HT-29 (cell line): ENCODE measurements at regions not wholly inside any gene's neighbourhood (a gene's known extent, or its start where the extent isn't known, plus 50 kb on each side); places are given as distances from the start of the nearest gene placed in this dataset.
"Not testable (repeated sequence)": the region's sequence is repeated elsewhere in the genome, so short reads cannot be mapped to it uniquely, and the experiment has no call there.

ENCODE experiments used
- DNase-seq: peaks from one replicate; pipeline ENCODE4 v3.0.0-alpha.2; 2015; ENCODE audit warnings: low spot score

DNA sequence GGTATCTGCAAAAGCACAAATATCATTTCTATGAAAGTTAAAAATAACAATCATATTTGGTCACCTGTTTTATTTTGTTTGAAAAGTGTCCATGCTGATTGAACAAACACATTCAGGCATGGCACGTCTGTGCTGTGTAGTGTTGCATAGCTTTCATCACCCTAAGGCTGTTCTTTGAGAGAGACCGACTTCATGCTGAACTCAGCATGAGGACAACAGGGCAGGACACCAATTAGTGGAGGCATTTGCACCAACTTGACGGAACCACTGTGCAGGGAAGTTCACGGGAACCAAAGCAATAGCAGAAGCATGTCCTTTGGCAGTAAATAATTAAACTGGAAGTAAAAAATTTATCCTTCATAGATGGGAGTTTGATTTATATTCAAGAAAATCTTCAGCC is 158.4 kb upstream of the SLC7A11 start:
- no peak for DNase-seq

DNA sequence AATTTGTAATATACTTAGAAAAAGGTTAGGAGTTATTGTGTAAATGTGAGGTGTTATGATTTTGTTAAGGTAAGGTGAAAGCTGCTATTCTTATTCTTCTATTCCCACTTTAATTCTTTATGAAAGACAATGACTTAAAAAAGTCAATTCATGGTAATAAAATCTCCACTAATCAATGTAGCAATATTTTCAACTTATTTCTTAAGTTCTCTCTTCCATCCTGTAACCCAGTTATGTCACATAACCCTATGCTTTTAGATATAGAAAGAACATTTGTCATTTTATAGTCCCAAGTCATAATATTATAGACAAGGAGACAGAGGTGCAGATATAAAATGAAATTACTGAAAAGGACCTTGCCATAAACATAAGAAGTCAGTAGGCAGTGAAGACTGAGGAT is 157.9 kb upstream of the SLC7A11 start:
- no peak for DNase-seq

DNA sequence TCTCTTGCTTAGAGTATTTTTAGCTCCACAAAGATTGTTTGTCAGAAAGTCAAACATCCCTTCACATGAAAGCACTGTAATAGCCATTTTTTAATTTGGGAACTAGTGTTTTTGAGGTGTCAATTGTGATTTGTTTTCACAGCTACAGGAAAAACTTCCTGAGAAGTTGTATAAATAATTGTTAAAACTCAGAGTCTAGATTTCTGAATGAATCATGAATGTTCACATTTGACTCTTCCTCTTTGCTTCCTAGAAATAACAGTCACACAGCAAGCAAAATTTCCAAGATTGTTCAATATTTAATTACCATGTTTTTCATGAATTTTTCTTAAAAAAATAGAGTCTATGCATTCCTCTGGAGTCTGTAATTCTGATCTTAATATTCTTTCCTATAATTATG is 156.9 kb upstream of the SLC7A11 start:
- no peak for DNase-seq

DNA sequence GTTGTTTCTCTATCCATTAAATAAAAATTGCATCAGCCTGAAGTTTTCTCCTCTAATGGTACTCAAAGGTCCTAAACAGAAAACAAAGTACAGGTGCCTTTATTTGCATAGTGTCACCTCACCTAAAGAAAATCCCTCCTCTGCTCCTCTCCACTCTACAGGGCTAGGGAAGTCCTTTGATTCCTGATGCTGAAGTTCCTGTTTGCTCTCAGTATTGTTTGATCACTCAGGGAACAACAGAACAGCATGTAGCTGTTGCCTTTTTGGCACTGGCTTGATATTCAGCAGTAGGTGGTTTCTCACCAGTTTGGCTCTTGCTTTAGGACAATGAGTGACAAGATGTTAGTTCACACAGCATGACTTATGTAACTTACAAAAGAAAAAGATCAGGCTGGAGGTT is 156.2 kb upstream of the SLC7A11 start:
- DNase-seq = peak; percentile 24

DNA sequence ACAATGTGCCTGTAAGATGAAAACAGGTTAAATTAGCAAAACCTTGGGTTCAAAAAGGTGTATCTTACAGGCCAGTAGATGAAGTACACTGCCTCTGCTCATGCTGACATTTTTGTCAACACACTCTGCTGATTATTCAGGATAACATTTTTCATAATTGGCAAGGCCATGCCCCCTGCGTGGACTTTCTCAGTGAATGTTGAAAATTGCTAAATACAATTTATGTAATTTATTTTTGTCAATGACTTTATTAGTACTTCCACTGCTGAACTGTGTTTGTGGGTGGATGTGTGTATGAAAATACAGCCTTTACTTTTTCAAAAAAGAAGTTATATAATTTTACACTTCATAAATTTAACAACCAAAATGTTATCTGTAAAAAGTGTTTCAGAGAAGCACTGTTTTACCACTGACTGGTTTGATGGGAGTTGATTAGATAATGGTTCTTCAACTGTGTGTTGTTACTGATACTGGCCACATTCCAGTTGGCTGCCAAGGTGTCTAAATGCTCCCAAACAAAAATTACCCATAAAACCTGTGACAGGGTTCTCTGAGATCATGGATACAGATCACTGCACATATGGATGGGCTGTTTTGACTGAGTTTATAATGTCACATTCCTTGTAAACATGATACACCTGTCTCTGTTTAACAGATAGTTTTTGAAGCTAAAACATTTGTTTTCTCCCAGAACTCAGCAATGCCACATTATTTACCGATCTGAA is 151.9 kb upstream of the SLC7A11 start:
- DNase-seq = no peak

DNA sequence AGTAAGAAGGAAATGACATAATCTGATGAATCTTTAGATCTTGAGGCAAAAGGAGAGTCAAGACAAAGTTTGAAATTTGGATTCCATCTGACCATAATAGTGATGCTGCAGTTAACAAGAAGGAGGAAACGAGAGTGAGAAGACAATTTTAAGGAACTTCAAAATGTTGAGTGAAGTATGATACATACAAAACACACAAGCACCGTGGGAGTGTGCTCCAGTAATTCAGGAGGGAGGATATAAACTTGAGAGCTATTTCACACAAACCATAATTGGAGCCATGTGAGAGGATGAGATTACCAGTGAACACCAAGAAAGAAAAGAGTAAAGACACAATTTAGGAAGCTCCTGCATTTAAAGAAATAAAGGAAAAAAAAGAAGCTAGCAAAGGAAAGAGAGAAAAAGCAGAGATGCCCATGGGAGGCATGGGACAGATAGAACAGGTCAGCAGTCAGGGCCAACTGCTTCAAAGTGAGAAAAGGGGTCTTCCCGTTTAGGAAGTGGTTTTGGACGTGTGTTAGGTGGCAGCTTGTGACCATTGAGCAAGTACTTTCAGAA is 150.7 kb upstream of the SLC7A11 start:
- no peak for DNase-seq

DNA sequence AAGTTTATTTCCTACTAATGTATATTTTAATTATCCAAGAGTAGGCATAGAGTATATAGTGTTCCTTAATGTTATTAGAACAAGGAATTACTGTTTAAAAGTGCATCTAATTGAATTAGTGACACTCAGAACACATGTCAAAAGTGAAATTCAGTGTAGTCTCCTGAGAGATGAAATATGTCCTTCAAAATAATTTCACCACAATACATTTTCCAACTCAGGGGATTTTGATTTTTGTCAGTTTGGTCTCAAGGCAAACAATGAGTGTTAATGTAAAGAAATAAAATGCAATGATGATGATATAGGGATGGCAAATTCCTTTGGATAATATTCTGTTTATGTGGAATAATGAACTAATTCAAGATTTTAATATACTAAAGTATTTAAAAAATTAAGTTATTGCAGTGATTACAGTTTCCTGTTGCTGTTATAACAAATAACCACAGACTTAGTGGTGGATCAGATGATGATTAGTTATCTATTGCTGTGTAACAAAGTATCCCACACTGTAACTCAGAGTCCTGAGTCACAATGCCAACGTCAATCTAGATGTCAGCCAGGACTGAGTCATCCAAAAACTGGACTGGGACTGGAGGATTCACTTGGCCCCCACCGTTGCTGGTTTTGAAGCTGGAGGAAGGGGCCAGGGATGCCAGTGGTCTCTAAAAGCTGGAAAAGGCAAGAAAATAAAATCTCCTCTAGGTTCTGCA is 148.0 kb upstream of the SLC7A11 start:
- no peak for DNase-seq

DNA sequence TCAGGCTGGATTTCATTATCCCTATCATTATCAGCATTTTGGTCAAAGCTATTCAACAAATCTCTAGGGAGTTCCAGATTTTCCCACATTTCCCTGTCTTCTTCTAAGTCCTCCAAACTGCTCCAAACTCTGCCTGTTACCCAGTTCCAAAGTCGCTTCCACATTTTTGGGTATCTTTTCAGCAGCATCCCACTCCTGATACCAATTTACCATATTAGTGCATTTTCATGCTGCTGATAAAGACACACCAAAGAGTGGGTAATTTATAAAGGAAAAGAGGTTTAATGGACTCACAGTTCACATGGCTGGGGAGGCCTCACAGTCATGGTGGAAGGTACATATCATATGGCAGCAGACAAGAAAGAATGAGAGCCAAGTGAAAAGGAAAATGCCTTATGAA is 132.8 kb upstream of the SLC7A11 start:
- DNase-seq = no peak

DNA sequence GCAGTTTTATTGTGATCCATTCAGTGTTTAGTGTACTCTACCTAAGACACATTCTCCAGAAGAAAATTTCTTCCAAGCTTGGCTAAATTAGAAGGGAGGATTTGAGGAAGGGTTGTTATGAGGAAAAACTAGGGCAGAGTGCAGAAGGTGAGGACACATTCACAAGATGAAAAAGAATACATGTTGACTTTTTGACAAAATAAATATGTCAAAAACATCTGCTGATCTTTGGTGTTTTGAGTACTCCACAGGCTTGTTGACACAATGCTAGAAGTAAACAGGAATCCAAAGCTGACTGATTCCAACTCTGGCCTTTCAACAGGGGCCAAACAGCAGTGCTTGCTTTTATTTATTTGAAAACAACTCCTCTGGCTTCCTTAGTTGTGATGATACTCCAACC is 125.8 kb upstream of the SLC7A11 start:
- no peak for DNase-seq

DNA sequence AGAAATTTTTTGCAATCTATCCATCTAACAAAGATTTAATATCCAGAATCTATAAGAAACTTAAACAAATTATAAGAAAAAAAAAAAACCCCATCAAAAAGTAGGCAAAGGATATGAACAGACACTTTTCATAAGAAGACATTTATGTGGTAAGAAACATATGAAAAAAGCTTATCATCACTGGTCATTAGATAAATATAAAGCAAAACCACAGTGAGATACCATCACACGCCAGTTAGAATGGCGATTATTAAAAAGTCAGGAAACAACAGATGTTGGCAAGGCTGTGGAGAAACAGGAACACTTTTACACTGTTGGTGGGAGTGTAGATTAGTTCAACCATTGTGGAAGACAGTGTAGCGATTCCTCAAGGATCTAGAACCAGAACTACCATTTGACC is 110.3 kb upstream of the SLC7A11 start:
- DNase-seq = not testable (repeated sequence)

DNA sequence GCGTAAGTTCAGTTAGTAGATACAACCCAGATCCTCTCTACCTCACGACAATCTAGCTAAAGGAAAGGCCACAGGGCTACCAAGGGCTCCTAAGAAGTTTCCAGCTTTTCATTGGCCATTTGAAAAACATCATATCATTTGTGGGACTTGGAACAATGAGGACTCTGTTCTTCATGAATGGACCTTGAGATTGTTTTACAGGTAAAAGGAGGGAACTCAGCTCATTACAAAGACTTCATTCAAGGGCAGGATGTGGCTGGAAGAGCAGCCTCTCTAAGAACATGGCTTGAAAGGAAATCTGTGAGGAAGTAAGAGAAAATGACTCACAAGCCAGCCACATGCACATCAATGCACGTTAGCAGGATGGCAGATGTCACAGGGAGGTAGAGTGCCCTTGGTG is 105.9 kb upstream of the SLC7A11 start:
- DNase-seq = peak; percentile 83

DNA sequence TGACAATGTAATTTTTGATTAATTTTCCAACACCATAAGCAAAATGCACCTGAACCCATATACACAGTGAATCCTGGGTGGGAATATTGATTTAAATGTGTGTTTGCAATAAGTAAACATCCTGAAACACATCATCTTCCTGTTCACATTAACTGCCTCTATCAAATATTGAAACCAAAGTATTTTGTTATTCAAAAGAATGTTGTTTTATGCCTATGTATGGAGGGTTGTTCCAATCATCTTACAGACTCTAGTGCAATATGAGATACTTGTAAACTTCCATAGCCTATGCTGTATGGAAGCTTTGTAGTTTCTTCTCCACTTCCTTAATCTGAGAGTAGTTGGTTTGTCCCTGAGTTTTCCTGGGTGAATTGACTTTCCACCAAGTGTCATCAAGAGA is 105.4 kb upstream of the SLC7A11 start:
- no peak for DNase-seq

DNA sequence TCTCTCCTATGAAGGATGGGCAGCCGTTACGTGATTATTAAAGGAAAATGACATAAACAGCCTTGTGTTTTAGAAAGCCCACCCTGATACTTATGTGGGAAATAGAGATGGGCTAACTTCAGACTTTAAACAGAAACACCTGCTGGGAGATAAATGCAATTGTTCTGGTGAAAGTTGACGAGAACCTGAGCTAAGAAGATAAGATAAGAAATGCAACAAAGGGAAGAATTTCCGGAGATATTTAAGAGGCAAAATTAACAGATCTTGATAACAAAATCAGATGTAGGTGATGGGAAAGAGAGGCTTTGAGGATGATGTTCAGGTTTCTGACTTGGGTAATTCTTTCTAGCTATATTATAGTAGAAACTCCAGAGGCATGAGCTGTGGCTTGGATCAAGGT is 102.7 kb upstream of the SLC7A11 start:
- no peak for DNase-seq

DNA sequence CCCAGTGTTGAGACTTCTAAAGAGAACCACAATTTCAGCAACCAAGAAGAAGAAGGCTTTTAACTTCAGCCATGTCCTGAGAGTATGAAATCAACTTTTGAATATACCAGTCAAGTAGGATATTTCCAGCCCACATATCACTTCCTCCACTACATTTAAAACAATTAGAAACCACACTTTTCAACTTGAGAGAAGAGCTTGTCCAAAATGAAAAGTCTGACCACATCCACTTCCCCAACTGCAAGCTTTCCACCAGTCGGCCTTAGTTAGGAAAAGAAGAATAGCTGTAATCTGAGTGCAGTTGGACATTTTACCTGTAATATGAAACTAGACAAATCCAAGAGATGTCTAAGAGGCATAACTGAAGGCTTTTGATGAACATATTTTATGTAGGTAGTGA is 101.9 kb upstream of the SLC7A11 start:
- no peak for DNase-seq

DNA sequence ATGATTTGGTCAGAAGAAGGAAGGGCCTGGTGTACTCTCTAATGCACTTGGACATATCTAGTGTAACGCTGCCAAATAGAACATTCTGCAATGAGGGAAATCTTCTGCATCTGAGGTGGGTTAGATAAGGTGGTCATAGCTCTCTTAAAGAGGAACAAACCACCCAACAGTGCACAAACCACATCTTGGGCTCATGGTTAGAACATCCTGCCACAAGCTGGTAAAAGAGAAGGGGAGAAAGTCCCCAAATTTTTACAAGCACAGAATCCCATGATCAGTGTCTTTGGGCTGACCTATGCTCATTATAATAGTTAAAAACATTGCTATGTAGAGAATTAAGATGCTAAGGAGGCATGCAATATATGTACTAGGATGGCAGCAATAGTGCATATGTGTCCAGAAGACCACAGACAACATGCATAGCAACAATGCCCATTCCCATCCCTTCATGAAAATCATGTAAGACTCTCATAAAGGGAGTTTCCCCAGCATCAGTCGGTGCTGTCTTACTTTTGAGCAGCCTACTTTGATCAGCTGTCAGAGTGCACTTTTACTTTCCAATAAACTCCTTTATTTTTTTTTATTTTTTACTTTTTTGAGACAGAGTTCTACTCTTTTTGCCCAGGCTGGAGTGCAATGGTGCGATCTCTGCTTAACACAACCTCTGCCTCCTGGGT is 99.7 kb upstream of the SLC7A11 start:
- no peak for DNase-seq

DNA sequence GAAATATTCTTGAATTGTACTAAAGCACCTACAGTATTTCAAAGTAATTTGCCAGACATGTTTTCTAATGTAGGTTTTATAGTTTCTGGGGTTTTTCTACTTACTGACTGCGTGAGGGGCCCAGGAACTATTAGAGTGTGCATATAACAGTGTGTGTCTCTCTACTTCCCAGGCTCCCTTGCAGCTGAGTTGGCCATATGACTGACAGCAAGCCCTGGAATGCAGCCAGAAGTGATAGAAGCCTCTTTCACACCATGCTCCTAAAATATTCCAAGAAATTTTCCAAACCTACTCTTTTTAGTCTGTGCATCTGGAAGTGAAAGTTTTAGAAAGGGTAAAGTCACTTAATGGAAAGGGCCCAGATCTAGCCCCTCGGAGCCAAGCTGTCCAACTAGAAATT is 96.7 kb upstream of the SLC7A11 start:
- no peak for DNase-seq

DNA sequence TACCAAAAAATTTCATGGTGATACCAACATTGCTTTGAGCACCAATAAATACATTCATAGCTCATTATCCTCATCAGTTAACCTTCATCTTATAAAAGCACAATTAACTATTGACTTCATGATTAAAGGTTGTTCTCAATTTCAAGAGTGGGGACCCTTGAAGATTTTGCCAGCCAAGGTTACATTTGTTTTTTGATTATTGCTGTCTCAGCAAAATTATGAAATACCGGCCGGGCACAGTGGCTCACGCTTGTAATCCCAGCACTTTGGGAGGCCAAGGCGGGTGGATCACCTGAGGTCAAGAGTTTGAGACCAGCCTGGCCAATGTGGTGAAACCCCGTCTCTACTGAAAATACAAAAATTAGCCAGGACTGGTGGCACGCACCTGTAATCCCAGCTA is 96.1 kb upstream of the SLC7A11 start:
- not testable (repeated sequence) for DNase-seq

DNA sequence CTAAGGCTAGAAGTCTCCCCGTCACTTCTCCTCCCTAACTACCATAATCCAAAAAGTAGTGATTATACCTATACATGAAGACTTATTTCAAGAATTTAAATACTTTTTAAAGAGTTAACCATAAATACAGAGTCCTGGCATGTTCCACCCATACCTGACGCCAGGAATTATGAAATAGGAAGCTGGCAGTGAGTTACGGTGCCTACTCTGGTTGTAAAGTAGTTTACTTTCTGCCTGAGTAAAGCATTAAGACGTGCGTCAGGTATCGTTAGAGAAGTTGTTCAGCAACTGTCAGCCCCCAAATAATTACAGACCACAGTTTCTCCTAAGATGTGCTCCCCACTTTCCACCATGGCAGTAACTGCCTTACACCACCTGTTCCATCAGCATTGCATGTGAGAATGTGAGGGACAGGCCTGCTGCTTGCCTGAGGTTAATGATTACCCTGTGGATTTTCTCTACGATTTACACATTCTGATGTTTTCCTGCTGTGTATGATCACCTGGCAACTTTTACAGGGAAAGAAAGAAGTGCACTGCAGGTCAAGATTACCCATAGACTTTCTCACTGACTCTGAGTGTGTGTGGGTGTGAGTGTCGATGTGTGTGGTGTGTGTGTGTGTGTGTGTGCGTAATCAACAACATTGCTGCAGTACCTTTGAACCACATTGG is 92.3 kb upstream of the SLC7A11 start:
- peak; percentile 86 for DNase-seq

DNA sequence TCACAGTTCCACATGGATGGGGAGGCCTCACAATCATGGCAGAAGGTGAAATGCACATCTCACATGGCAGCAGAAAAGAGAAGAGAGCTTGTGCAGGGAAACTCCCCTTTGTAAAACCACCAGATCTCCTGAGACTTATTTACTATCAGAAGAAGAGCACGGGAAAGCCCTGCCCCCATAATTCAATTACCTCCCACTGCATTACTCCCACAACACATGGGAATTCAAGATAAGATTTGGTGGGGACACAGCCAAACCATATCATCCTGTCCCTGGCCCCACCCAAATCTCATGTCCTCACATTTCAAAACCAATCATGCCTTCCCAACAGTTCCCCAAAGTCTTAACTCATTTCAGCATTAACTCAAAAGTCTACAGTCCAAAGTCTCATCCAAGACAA is 90.3 kb upstream of the SLC7A11 start:
- not testable (repeated sequence) for DNase-seq

DNA sequence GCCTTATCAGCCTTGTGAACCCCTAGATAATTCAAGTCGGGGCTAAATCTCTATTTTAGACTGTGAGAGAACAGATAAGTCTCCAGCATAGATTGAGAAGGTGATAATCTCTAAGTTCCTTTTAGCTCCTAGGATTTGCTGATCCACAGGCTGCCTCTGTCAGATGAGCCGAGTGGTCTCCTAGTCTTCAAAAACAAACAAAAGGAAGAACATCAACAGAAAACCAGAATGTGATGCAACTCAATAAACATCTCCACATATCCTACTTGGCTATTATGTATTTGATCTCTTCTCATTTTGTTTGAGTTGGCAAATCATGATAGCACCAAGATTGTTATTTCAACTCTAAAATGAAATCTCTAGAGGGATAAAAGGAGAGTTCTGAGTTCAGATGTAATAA is 88.4 kb upstream of the SLC7A11 start:
- no peak for DNase-seq

DNA sequence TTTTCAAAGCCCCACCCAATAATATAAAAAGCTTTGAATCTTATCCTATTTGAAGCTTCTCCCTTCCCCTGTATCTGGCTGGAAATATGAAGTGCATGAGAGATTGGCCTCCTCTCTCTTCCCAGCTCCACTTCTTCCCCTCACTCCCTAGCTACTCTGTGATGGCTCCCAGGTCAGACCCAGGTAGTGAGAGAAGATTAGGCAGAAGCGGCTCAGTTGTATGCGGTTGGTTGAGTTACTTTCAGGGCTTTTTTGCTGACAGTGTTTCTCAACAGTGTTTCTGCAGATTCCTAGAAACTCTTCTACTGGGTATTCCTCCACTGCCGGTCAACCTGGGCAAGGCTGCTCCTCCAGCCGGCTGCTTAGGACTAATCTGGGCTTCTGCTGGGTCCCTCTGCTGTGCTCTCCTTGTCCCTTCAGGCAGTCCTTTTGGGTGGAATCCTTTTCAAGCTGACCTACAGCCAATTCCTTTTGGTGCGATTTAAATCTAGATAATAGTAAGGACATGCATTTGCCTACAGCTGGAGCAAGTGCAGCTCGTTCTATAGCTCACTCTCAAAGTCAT is 87.4 kb upstream of the SLC7A11 start:
- DNase-seq = no peak

DNA sequence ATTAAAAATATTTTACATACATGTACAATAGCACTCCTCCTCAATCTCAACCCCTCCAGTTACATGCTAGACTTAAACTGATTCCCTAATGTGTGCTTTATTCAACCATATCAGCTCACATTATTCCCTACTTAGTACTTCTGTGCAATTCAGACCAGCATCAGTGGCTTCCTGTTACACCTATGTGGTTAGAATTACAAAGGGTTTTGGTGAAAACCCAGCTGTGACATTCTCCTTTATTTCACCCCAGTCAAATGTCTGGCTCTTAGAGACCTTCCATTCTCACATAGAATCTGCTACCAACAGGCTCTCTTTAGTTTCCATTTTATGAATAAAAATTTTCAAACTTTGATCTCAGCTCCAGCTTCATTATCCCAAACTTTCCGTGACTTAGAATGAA is 85.2 kb upstream of the SLC7A11 start:
- no peak for DNase-seq
